Liver (tissue), 8 donors: ENCODE measurements at regions not wholly inside any gene's neighbourhood (a gene's known extent, or its start where the extent isn't known, plus 50 kb on each side); places are given as distances from the start of the nearest gene placed in this dataset.
"Not testable (repeated sequence)": the region's sequence is repeated elsewhere in the genome, so short reads cannot be mapped to it uniquely, and the experiment has no call there.

Source experiments
- DNase-seq: peaks from one replicate; pipeline ENCODE4 v3.0.0-alpha.2; 2017; ENCODE audit warnings: low spot score
- H3K27ac ChIP-seq, 2 donors: one replicate each; pipeline ENCODE4 v1.7.0; 2013; ENCODE audit warnings: inconsistent platforms in 2 of 2, low read length in 2 of 2, control low read depth in 1 of 2, low read depth in 1 of 2, mild to moderate bottlenecking in 1 of 2
- H3K27me3 ChIP-seq, 4 donors: one replicate each; pipeline versions ENCODE4 v1.6.1 to v1.7.0; 2013; ENCODE audit warnings: low read length in 3 of 4, inconsistent platforms in 1 of 4, mild to moderate bottlenecking in 1 of 4, moderate library complexity in 1 of 4; ENCODE audit not compliant: control insufficient read depth in 4 of 4, insufficient read depth in 4 of 4
- H3K36me3 ChIP-seq, 4 donors: one replicate each; pipeline versions ENCODE4 v1.6.1 to v1.7.0; 2013; ENCODE audit warnings: low read length in 3 of 4, mild to moderate bottlenecking in 3 of 4, low read depth in 1 of 4, moderate library complexity in 1 of 4; ENCODE audit not compliant: control insufficient read depth in 4 of 4, insufficient read depth in 3 of 4
- H3K4me1 ChIP-seq, 4 donors: one replicate each; pipeline versions ENCODE4 v1.6.1 to v1.7.0; 2013; ENCODE audit warnings: low read length in 3 of 4, mild to moderate bottlenecking in 3 of 4, moderate library complexity in 1 of 4; ENCODE audit not compliant: control insufficient read depth in 4 of 4, insufficient read depth in 4 of 4
- H3K4me3 ChIP-seq, 3 donors: one replicate each; pipeline versions ENCODE4 v1.6.1 to v1.7.0; 2013; ENCODE audit warnings: low read length in 3 of 3, control low read depth in 1 of 3, low read depth in 1 of 3, mild to moderate bottlenecking in 1 of 3
- H3K9ac ChIP-seq, 2 donors: one replicate each; pipeline ENCODE4 v1.7.0; 2013; ENCODE audit warnings: low read length in 2 of 2, mild to moderate bottlenecking in 2 of 2, moderate library complexity in 2 of 2, control low read depth in 1 of 2, low read depth in 1 of 2
- H3K9me3 ChIP-seq, 4 donors: one replicate each; pipeline versions ENCODE4 v1.6.1 to v1.7.0; 2013; ENCODE audit warnings: low read length in 3 of 4; ENCODE audit not compliant: control insufficient read depth in 4 of 4
- ATF3 ChIP-seq: IDR thresholded peaks from 2 replicates; pipeline ENCODE4 v1.6.1; 2016; ENCODE audit warnings: antibody characterized with exemption
- EGR1 ChIP-seq, 2 donors: IDR thresholded peaks; 2 replicates each; pipeline ENCODE4 v1.6.1; 2016 to 2018; ENCODE audit warnings: antibody characterized with exemption in 2 of 2, low read depth in 2 of 2
- FOXA1 ChIP-seq: IDR thresholded peaks from 2 replicates; pipeline ENCODE4 v1.6.1; 2016; ENCODE audit warnings: antibody characterized with exemption
- FOXA2 ChIP-seq: IDR thresholded peaks from 2 replicates; pipeline ENCODE4 v1.6.1; 2016; ENCODE audit warnings: antibody characterized with exemption
- GABPA ChIP-seq, 2 donors: IDR thresholded peaks in 1 of 2; conservative IDR thresholded peaks in 1 of 2; 2 replicates each; pipeline ENCODE4 v1.6.1; 2016; ENCODE audit warnings: antibody characterized with exemption in 2 of 2, mild to moderate bottlenecking in 1 of 2, moderate library complexity in 1 of 2
- HNF4A ChIP-seq, 2 donors: conservative IDR thresholded peaks; 2 replicates each; pipeline ENCODE4 v1.6.1; 2016; ENCODE audit warnings: antibody characterized with exemption in 2 of 2, mild to moderate bottlenecking in 2 of 2
- HNF4G ChIP-seq: IDR thresholded peaks from 2 replicates; pipeline ENCODE4 v1.6.1; 2016; ENCODE audit warnings: antibody characterized with exemption
- JUND ChIP-seq, 2 donors: IDR thresholded peaks; 2 replicates each; pipeline ENCODE4 v1.6.1; 2016; ENCODE audit warnings: antibody characterized with exemption in 2 of 2
- NR2F2 ChIP-seq: IDR thresholded peaks from 2 replicates; pipeline ENCODE4 v1.6.1; 2016; ENCODE audit warnings: antibody characterized with exemption
- RAD21 ChIP-seq, 2 donors: IDR thresholded peaks; 2 replicates each; pipeline ENCODE4 v1.6.1; 2016; ENCODE audit warnings: antibody characterized with exemption in 2 of 2, mild to moderate bottlenecking in 2 of 2
- RXRA ChIP-seq, 2 donors: IDR thresholded peaks; 2 replicates each; pipeline ENCODE4 v1.6.1; 2017 to 2018; ENCODE audit warnings: antibody characterized with exemption in 2 of 2, mild to moderate bottlenecking in 1 of 2
- SP1 ChIP-seq: IDR thresholded peaks from 2 replicates; pipeline ENCODE4 v1.6.1; 2018; ENCODE audit warnings: antibody characterized with exemption, mild to moderate bottlenecking
- TAF1 ChIP-seq: conservative IDR thresholded peaks from 2 replicates; pipeline ENCODE4 v1.6.1; 2016; ENCODE audit warnings: antibody characterized with exemption, mild to moderate bottlenecking
- YY1 ChIP-seq: IDR thresholded peaks from 2 replicates; pipeline ENCODE4 v1.6.1; 2016; ENCODE audit warnings: antibody characterized with exemption, mild to moderate bottlenecking
- ZBTB33 ChIP-seq: IDR thresholded peaks from 2 replicates; pipeline ENCODE4 v1.6.1; 2016; ENCODE audit warnings: antibody characterized with exemption
- WGBS: extraction: QIAGEN DNeasy Blood & Tissue Kit; methylation state at CpG from one replicate; pipeline ENCODE4 v1.1.7; 2013; 5-methylcytosine and 5-hydroxymethylcytosine counted together
- TF ChIP-seq, protein P1 (sequence below): IDR thresholded peaks from 2 replicates; pipeline ENCODE4 v1.6.1; 2016; ENCODE audit warnings: antibody characterized with exemption
- TF ChIP-seq, protein P2 (sequence below): fragments of 150-350 bp; IDR thresholded peaks from 2 replicates; pipeline ENCODE4 v1.5.1; 2017; ENCODE audit warnings: improper control_type of control experiment, low read depth, low read length; ENCODE audit not compliant: missing input control
- donor health status: healthy.
- donor health status: healthy.
- donor health status: healthy.
- donor health status: healthy.
- donor health status: healthy.

DNA sequence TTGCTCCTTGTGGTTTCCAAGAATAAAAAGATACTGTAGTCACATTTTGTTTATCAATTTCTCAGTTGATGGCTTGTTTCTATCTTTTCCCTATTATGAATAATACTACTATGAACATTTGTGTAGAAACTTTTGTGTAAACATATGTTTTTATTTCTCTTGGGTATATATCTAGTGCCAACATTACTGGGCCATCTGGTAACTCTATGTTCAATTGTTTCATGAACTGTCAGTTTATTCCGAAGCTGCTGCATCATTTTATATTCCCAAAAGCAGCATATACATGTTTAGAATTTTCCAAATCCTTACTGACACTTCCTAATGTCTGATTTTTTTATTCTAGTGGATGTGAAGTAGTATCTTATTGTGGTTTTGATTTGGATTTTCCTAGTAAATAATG is 737.6 kb upstream of the TMEFF2 start:
- no peak overlapping the region for H3K27ac ChIP-seq
- no peaks in the 10 kb centered on the region for H3K9me3 ChIP-seq
- no peak overlapping the region for H3K4me3 ChIP-seq
- no peaks in the 10 kb centered on the region for H3K4me1 ChIP-seq
- TF ChIP-seq EGR1 (IDR thresholded peaks at IDR 0.05; ENCODE audit: low read depth in 2 of 2) (no peak), HNF4G (no peak), FOXA2 (no peak), HNF4A (conservative IDR thresholded peaks at IDR 0.05) (no peak), RAD21 (IDR thresholded peaks at IDR 0.05) (no peak), ZBTB33 (no peak), ATF3 (no peak), RXRA (IDR thresholded peaks at IDR 0.05) (no peak), TAF1 (no peak), YY1 (no peak), SP1 (no peak)
- 0% methylated on average over 1 of the region's 1 CpG for WGBS
- no peak for DNase-seq
- no peaks in the 10 kb centered on the region for H3K36me3 ChIP-seq
- no peak overlapping the region for H3K9ac ChIP-seq
- no peaks in the 10 kb centered on the region for H3K27me3 ChIP-seq

GRCh38 chr2:192921631-192922030 is 726.9 kb upstream of the TMEFF2 start:
- not testable (repeated sequence) for H3K36me3 ChIP-seq, H3K4me3 ChIP-seq, H3K27ac ChIP-seq, H3K9ac ChIP-seq, H3K27me3 ChIP-seq, H3K4me1 ChIP-seq, DNase-seq, H3K9me3 ChIP-seq
- 92% methylated on average over 4 of the region's 4 CpGs for WGBS

DNA sequence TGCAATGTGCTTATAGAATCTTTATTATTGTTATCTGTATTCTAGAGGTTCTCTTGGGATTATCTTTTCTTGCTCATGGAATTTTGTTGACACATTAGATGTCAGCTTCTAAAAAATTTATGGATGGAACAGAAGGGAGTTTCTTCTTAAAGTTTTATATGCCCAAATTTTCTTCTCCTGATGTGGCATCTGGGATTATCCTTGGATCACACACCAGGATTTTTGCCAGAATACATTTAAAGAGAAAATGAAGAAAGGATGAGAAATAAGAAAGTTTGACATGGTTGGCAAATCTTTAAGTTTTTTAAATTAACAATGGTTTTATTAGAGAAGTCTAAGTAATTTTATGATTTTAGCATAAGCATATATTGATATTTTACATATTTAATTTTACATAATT is 706.7 kb upstream of the TMEFF2 start:
- H3K9me3 ChIP-seq: no peaks in the 10 kb centered on the region
- no peak for TF ChIP-seq EGR1 (IDR thresholded peaks at IDR 0.05; ENCODE audit: low read depth in 2 of 2)
- TF ChIP-seq FOXA2: no peak

GRCh38 chr2:192899466-192899865 is 704.7 kb upstream of the TMEFF2 start:
- no peak for DNase-seq
- no peak for TF ChIP-seq NR2F2
- no peak for TF ChIP-seq FOXA1
- TF ChIP-seq YY1: no peak
- TF ChIP-seq RXRA (IDR thresholded peaks at IDR 0.05): no peak
- no peak for TF ChIP-seq HNF4A (conservative IDR thresholded peaks at IDR 0.05)
- TF ChIP-seq, protein P1, sequence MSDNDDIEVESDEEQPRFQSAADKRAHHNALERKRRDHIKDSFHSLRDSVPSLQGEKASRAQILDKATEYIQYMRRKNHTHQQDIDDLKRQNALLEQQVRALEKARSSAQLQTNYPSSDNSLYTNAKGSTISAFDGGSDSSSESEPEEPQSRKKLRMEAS: no peak
- no peak for TF ChIP-seq ATF3
- TF ChIP-seq, protein P2, sequence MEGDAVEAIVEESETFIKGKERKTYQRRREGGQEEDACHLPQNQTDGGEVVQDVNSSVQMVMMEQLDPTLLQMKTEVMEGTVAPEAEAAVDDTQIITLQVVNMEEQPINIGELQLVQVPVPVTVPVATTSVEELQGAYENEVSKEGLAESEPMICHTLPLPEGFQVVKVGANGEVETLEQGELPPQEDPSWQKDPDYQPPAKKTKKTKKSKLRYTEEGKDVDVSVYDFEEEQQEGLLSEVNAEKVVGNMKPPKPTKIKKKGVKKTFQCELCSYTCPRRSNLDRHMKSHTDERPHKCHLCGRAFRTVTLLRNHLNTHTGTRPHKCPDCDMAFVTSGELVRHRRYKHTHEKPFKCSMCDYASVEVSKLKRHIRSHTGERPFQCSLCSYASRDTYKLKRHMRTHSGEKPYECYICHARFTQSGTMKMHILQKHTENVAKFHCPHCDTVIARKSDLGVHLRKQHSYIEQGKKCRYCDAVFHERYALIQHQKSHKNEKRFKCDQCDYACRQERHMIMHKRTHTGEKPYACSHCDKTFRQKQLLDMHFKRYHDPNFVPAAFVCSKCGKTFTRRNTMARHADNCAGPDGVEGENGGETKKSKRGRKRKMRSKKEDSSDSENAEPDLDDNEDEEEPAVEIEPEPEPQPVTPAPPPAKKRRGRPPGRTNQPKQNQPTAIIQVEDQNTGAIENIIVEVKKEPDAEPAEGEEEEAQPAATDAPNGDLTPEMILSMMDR: no peak
- TF ChIP-seq TAF1: no peak
- no peak for TF ChIP-seq JUND (IDR thresholded peaks at IDR 0.05)
- TF ChIP-seq SP1: no peak
- TF ChIP-seq ZBTB33: no peak
- TF ChIP-seq GABPA (IDR thresholded peaks at IDR 0.05 in 1 of 2, conservative IDR thresholded peaks at IDR 0.05 in 1 of 2): no peak
- H3K9ac ChIP-seq: no peak overlapping the region
- 88% methylated on average over 3 of the region's 3 CpGs for WGBS
- no peaks in the 10 kb centered on the region for H3K9me3 ChIP-seq
- no peaks in the 10 kb centered on the region for H3K4me1 ChIP-seq
- H3K27ac ChIP-seq: no peak overlapping the region
- no peaks in the 10 kb centered on the region for H3K36me3 ChIP-seq
- no peak overlapping the region for H3K4me3 ChIP-seq
- H3K27me3 ChIP-seq: no peaks in the 10 kb centered on the region

More for the DNA sequence above, 706.7 kb upstream of the TMEFF2 start:
- Histone ChIP-seq H3K4me1 (no peaks in the 10 kb centered on the region), H3K4me3 (no peak overlapping the region), H3K27ac (no peak overlapping the region), H3K9ac (no peak overlapping the region), H3K36me3 (no peaks in the 10 kb centered on the region), H3K27me3 (no peaks in the 10 kb centered on the region)
- DNase-seq: no peak
